ENCODE measurements at regions not wholly inside any gene's neighbourhood (a gene's known extent, or its start where the extent isn't known, plus 50 kb on each side); places are given as distances from the start of the nearest gene placed in this dataset.
A peak's percentile ranks its signal among the peaks of the same experiment; 100 is the strongest.
"Not testable (repeated sequence)": the region's sequence is repeated elsewhere in the genome, so short reads cannot be mapped to it uniquely, and the experiment has no call there.

GRCh38 chr5:154614595-154614994, 136.6 kb upstream of the HAND1 start:
- DNase-seq: no peak

- no peak for DNase-seq
Measured at GRCh38 chr5:154614125-154614524, 136.1 kb upstream of the HAND1 start.

- no peak for DNase-seq
Measured at GRCh38 chr5:154612666-154613065, 134.6 kb upstream of the HAND1 start.

GRCh38 chr5:154611341-154611767, 133.3 kb upstream of the HAND1 start:
- DNase-seq: no peak

GRCh38 chr5:154610321-154611154, 132.5 kb upstream of the HAND1 start:
- peak; percentile 48 for DNase-seq

- no peak for DNase-seq
Measured at GRCh38 chr5:154609251-154609650, 131.2 kb upstream of the HAND1 start.

- DNase-seq: no peak
Measured at GRCh38 chr5:154608531-154609011, 130.5 kb upstream of the HAND1 start.

GRCh38 chr5:154607746-154608145, 129.7 kb upstream of the HAND1 start:
- no peak for DNase-seq

GRCh38 chr5:154606246-154606645, 128.2 kb upstream of the HAND1 start:
- no peak for DNase-seq

- DNase-seq: peak; percentile 2
Measured at GRCh38 chr5:154603953-154604679, 126.1 kb upstream of the HAND1 start.

GRCh38 chr5:154603485-154603884, 125.5 kb upstream of the HAND1 start:
- DNase-seq: no peak

GRCh38 chr5:154603011-154603410, 125.0 kb upstream of the HAND1 start:
- no peak for DNase-seq

- no peak for DNase-seq
Measured at GRCh38 chr5:154601014-154601413, 123.0 kb upstream of the HAND1 start.

GRCh38 chr5:154598021-154598420, 120.0 kb upstream of the HAND1 start:
- no peak for DNase-seq

- not testable (repeated sequence) for DNase-seq
Measured at GRCh38 chr5:154596844-154597243, 118.8 kb upstream of the HAND1 start.

- no peak for DNase-seq
Measured at GRCh38 chr5:154595662-154596061, 117.6 kb upstream of the HAND1 start.

- DNase-seq: no peak
Measured at GRCh38 chr5:154593796-154594195, 115.8 kb upstream of the HAND1 start.

GRCh38 chr5:154593071-154593470, 115.0 kb upstream of the HAND1 start:
- no peak for DNase-seq

- no peak for DNase-seq
Measured at GRCh38 chr5:154590093-154590724, 112.2 kb upstream of the HAND1 start.

- DNase-seq: no peak
Measured at GRCh38 chr5:154589511-154589910, 111.5 kb upstream of the HAND1 start.

- DNase-seq: not testable (repeated sequence)
Measured at GRCh38 chr5:154588833-154589425, 110.9 kb upstream of the HAND1 start.

- no peak for DNase-seq
Measured at GRCh38 chr5:154588091-154588774, 110.2 kb upstream of the HAND1 start.
